NOMO-1 treated with DMSO at 0.1 percent for 48 hours (cell line): ENCODE measurements at regions not wholly inside any gene's neighbourhood (a gene's known extent, or its start where the extent isn't known, plus 50 kb on each side); places are given as distances from the start of the nearest gene placed in this dataset.
A peak's percentile ranks its signal among the peaks of the same experiment; 100 is the strongest.

Experiments
- DNase-seq: peaks from one replicate; lab custom pipeline; 2025; ENCODE audit not compliant: unreplicated experiment; lab: John Stamatoyannopoulos, UW

DNA sequence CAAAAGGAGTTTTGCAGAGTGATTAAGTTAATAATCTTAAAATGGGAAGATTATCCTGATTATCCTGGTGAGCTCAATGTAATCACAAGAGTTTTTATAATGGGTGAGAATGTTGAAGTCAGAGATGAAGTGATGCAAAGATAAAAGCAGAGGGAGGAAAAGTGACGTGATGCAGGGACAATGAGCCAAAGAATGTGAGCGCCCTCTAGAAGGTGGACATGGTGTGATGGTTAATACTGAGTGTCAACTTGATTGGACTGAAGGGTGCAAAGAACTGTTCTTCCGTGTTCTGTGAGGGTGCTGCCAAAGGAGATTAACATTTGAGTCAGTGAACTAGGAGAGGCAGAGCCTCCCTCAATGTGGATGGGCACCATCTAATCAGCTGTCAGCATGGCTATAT lies 569.6 kb upstream of the AGTR1 start:
- DNase-seq = no peak

DNA sequence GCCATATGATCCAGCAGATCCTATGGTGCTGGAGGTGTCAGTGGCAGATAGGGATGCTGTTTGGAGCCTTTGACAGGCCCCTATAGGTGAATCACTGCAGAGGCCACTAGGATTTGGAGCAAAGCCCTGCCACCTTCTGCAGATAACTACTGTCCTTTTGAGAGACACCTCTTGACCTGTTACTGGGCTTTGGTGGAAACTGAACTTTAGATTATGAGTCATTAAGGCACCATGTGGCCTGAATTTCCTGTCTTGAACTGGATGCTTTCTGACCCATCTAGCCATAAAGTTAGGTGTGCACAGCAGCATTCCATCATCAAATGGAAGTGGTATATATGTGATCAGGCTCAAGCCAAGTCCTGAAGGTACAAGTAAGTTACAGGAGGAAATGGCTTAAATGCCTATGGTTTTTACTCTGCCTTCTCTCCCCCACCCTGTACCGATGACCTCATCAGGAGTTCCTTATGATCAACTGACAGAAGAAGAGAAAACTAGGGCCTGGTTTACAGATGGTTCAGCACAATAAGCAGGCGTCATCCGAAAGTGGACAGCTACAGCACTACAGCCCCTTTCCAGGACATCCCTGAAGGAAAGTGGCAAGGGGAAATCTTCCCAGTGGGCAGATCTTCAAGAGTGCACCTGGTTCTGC lies 565.6 kb upstream of the AGTR1 start:
- DNase-seq = no peak

DNA sequence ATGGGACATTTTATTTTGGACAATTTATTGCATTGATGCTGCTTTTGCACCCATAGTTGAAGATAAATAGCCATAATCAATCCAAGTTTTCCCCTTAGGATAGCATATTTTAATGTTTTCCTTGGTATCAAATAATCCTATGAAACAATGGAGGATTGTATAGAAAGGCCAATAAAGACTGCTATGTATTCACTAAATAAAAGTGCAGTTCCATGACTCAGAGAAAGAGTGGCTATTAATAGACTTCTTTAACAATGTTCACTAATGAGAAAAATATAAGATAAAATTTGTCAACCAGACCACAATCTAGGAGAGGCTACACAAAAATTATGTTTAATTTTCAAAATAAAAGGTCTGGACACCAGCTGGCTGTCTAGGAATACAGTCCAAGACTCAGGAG lies 560.9 kb upstream of the AGTR1 start:
- DNase-seq = no peak

DNA sequence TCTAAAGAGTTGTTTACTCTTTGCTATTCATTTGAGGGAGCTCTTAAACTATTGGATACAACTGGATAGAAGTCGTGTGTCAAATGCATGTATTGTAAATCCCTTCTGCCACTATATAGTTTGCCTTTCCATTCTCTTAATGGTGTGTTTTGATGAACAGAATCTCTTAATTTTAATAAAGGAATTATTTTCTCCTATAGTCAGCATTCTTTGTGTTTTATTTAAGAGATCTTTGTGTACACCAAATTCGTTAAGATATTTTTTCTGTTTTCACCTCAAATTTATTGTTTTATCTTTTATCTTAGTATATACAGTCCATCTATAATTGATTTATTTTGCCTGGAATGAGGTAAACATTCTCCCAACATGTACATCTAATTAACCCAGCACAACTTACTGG lies 551.5 kb upstream of the AGTR1 start:
- no peak for DNase-seq

DNA sequence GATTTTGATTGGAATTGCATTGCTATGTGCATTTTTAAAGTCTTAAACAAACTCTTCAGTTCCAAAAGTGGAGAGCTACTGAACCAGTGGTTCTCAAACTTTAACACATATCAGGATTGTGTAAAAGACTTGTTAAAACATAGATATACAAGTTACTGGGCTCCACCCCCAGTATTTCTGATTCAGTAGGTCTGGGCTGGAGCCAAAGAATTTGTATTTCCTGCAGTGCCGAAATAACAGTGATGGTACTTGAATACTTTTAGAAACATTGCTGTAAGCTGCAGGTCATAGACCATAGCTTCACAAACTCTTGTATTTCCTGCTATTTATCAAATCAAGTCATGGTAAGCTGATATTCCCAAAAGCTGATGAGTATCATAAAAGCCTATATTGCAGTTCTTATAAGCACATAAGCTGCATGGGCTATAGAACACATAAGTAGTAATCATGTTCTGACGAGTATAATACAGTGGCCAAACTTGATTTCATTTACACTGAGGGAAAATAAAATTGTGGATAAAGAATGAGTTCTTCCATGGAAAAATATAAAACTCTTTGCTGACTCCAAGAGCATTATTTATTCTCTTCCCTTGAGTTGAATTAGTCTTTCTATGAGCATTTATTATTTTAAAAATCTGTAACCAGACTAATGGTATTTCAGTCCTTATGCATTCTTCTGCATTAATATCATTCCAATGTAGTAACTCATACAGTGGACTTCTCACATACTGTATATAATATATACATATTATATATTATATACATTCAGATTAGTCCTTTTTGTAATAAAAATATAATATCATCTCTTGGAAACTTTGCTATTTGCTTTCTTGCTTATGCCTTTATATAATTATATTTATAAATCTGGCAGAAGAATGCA lies 550.5 kb upstream of the AGTR1 start:
- DNase-seq = no peak

DNA sequence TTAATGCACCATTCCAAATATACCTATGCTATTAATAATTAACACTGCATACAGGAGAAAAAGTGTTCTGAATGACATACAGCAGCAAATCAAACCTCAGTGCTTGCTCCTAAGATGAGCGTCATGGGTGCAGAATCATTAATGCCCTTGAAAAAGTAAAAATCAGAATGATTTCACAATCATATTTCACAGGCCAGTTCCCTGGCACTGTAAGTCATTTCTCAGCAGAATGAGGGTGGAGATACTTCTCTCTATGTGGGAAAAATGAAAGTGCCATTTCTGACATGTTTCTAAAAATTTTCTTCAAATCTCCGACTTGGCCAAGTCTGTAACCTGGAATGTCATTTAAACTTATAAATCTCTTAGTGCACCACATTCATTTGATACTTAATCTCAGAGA lies 549.8 kb upstream of the AGTR1 start:
- no peak for DNase-seq

DNA sequence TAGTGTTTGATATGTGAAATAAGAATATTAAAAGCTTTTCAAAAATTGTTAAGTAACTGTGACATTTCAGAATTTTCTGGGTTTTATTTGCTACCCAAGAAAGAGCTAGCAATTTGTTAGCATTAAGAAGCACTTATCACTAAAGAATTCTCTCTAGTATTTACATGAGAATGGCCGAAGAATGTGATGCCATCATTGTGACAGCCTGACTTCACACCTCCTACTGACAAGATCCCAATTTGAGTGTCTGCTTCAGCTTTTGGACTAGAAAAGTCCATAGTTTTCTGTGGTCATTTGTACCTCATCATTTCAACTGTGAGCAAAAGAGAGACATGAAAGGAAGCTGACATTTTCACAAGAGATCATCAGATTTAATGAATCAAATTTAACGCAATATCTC lies 548.1 kb upstream of the AGTR1 start:
- DNase-seq = no peak

DNA sequence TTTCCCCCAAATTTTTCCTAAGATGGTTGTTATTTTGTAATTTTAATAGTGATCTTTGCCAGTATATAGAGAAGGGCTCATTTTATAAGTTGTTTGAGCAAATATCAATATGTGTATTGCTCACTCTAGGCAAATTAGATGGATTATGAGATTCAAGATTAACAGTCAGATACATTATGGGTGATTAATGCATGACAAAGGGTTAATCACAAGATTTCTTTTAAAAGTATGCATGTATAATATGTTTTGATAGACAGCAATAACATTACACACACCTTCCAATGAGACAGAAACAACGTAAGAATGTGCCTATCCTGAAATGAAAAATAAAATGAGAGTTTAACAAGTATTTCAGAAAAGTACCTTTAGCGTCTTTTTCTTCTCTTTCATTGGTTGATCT lies 547.6 kb upstream of the AGTR1 start:
- DNase-seq = no peak

DNA sequence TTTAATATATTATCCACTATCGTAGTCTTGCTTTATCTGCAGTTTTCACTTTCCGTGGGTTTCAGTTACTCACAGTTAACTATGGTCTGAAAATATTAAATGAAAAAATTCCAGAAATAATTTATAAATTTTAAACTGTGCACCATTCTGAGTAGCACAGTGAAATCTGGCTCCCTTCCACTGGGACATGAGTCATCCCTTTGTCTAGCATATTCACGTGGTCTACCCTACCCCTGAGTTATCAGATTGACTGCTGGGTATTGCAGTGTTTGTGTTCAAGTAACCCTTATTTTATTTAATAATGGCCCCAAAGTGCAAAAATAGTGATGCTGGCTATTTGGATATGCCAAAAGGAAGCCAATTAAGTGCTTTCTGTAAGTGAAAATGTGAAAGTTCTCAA lies 539.5 kb upstream of the AGTR1 start:
- DNase-seq = no peak

DNA sequence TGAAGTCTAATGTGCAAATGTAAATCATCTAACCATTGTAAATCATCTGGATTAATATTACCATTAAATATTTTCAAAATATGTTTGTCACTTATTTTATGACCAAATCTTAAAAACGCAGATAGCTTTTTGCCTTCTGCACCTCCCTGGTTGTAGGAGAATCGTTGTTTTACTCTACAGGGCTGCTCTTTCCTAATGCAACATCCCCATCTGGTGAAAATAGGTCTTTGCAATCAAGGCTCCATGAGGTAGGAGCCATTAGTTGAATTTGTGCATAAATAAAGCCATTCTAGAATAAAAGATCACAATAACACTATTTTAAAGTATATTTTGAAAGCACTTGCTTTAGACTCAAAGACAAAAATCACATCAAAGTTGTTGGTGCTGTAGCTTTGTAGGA lies 535.6 kb upstream of the AGTR1 start:
- no peak for DNase-seq

DNA sequence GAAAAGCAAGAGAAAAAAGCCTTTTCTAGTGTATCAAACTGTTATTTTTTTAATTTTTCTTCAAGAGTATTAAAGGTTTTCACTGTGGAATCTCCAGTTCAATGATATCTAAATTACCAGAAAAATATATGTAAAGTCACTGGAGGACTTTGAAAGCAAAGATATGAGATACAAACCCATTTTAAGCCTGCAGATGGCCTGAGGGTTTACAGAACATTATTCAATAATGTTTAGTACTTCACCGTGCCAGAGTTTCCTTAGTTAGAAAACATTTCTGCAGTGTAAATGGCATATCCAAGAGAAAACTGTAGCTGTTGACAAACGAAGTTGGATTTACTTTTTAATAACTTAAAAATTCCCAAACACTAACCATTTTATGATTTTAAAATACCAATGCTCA lies 529.4 kb upstream of the AGTR1 start:
- no peak for DNase-seq

DNA sequence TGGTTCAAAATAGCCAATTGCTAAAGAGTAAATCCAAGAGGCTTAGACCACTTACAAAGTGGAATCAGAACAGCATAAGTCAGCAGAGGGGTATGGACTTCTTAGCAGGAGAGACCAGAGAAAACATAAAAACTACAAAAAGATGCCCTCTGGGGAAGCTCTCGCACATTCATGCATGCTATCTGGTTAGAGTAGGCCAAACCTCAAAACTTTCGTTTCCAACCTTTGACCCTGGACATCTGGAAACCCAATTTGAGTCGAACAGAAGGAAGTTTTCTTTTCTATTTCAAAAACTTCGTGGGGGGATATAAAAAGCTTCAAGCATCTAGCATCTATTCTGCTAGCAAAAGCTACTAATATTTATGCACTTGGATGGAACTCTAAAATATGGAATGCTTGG lies 523.9 kb upstream of the AGTR1 start:
- peak; percentile 44 for DNase-seq

DNA sequence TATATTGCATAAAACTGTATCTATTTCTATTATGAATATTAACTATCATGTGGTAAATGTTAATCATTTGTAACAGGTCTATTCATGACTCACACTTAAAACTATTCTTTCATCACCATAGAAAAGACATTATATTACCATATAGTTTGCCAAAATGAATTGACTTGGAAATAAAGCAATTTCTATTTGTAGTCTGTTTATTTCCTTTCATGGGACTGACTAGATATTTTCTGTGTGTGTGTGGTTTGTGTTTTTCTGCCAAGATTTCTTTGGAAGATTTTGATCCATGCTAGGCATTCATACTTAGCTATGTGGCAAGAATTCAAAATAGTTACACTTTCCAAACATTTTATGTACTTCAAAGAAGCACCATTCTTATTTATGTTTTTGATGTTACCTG lies 522.5 kb upstream of the AGTR1 start:
- DNase-seq = no peak

DNA sequence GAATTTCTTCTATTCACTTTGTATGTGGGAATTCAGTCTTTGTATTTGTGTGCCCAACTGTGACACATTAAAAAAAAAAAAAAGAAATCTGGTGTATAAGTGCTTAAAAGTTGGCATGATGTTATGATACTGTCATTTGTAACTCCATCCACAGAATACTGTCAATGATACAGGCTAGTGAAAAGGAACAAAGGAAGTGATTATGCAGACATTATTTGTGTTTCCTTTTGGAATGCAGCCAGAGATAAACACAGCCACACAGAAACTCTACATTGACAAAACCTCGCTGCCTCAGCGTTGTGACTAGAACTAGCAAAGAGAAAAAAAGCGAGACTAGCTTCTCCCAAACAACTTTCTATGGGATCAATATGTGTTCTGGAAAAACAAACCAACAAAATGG lies 519.2 kb upstream of the AGTR1 start:
- DNase-seq = no peak

DNA sequence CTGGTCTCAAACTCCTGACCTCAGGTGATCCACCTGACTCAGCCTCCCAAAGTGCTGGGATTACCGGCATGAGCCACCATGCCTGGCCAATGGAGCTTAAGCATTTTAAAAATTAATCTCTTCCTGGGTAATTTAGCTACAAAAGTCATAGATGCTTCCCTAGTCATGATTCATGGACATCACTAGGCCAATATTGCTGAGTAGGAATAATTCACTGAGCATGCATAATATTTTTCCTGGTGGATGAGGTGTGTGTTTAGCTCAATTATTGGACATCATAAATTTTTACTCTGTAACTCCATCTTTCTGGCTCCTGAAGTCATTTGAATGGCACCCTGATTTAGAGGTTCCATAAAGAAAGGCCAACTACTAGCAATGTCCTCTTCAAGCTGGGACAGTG lies 512.9 kb upstream of the AGTR1 start:
- no peak for DNase-seq

DNA sequence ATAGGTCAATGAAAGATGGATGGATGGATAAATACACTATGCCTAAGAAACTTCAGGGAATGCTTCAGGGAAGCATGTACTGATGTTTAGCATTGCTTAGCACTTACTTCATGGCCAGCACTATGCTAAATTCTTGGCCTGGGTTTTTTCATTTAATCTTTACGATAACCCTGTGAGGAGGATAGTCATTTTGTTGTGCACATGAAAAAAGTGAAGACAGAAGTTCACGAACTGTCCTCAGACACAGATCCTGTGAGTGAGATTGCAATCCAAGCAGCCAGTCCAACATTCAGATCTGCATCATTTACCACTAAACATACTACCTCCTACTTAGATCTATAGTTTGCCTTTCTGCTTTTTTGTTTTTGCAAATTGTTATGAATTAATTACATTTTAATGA lies 510.8 kb upstream of the AGTR1 start:
- DNase-seq = no peak

DNA sequence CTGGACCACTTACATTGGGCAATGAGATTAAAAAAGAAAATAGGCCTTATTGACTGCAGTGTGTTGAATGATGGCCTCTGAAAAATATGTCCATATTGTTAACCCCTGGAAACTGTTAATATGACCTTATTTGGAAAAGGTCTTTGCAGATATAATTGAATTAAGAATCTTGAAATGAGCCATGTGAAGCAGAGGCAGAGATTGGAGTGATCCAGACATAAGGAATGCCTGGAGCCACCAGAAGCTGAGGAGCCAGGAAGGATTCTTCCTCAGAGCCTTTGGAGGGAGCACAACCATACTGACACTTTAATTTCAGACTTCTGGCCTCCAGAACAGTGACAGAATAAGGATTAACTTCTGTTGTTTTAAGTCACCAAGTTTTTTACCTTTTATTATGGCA lies 510.4 kb upstream of the AGTR1 start:
- no peak for DNase-seq

DNA sequence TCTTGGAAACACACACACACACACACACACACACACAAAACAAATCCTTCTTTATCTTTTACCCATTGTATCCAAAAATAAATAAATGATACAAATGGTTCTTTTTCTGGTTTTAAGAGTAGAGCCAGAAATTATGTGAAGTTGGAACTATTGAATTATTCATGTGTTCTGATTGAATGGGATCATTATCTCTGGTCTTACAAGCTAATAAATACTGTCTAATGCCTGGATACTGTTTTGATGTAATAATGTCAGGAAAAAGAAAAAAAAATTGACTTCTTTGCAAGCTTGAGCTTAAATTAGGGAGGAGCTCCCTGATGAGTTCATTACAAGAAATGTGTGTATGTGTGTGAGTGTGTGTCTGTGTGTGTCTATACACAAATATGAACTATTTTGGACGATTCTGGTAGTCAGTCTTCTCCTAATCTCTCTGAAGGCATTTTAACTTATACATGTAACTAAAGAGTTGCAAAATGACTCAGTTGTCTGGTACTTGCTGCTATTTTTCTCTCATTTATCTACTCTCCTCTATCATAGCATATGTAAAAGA lies 507.2 kb upstream of the AGTR1 start:
- DNase-seq = no peak

DNA sequence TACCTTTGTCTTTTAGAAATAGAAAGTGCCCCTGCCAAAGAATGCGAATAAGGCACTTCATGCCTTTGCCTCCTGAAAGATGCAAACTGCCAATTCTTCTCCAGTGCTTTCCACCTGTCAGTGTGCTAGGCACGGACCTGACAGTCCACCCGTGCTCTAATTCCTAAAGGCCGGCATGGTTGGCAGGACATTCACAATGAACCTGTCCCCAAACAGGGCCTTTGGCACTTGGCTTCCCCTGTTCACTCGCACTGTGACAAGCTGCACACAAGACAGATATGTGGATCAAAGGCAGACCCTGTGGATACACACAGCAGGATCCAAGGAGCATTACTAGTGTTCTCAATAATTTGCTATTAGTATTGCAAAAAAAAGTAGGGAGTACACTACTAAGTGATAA lies 505.7 kb upstream of the AGTR1 start:
- DNase-seq = no peak

DNA sequence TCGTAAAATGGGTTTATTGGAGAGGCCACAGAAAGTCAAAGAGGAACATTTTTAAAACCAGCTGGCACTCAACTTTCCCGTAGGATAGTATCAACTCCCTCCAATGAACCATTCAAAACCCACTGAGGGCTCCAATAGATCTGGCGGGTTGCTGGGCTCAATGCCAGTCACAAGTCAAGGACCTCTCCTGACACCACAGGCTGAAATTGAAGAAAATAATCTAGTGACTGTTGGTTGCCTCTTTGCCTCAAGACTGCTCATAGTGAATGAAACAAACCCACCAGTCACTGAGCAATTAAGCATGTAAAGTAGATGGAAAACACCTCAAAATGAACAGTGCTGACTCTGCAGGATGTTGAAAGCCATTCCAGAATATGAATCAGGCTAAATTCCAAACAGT lies 500.6 kb upstream of the AGTR1 start:
- no peak for DNase-seq

DNA sequence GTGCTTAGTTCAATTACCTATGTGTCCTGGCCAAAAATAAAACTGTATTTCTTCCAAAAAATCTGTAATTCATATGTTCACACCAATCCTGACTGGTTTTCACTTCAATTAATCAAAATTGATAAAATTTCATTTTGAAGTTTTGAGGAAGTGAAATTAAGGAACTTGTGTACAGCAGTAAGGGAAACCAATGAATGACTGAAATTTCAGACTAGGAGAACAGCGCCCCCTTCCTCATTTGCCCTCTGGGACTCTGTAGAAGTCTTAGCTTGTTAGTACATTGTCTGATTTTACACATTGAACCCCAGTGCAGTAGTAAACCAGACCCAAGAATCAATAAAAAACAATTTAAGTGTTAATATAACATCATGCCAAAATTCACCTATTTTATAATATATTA lies 495.3 kb upstream of the AGTR1 start:
- peak; percentile 88 for DNase-seq

DNA sequence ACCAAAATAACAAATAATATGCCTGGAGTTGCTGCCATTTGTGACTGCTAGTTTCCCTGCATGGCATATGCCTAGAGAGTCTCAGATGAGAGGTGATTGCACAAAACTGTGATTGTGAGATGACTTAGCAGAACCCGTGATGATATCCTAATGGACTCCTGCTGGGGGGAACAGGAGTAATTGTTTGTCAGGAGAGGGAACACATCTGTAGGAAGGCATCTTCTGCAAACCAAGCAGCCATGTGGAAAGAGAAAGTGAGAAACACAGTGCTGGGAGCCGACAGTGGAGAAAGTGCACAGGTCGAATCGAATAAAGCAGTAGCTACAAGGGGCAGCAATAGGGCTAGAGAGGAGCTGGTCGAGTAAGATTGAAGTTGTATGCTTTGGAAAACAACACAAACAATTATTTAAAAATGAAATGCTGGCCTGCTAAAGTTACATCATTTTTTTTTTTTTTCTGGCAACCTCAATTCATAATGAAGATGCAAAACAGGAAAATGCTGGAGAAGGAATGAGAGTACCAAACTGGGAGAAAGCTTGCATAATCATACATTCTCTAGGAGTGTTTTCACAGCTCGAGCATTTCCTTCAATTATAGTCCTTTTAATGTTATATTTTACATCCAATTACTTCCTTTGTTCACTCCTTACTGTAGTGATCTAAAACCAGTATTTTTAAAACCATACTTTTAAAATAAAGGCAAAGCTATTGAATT lies 494.2 kb upstream of the AGTR1 start:
- no peak for DNase-seq
